Right lobe of liver (tissue), 6 donors: ENCODE measurements at regions not wholly inside any gene's neighbourhood (a gene's known extent, or its start where the extent isn't known, plus 50 kb on each side); places are given as distances from the start of the nearest gene placed in this dataset.

Experiments used
- ATAC-seq, 4 donors: fragments of 200-7000 bp; cut with Tn5 transposase; one replicate each; pipeline ENCODE4 v1.9.1; 2020; ENCODE audit warnings: mild to moderate bottlenecking in 4 of 4, moderate library complexity in 4 of 4
- DNase-seq, 3 donors: peaks; one replicate each; pipeline ENCODE4 v3.0.0-alpha.2; 2020
- H3K27ac ChIP-seq, 3 donors: fragments of 200-600 bp; one replicate each; pipeline ENCODE4 v1.8.0; 2022
- H3K27me3 ChIP-seq, 2 donors: fragments of 200-600 bp; one replicate each; pipeline ENCODE4 v1.8.0; 2022
- H3K36me3 ChIP-seq, 4 donors: fragments of 200-600 bp; sonication (generic) in 1 of 4; one replicate each; pipeline versions ENCODE4 v1.5.1 to v1.8.0; 2017 to 2022; ENCODE audit warnings: control low read depth in 1 of 4
- H3K4me1 ChIP-seq, 4 donors: fragments of 200-600 bp; sonication (generic) in 1 of 4; one replicate each; pipeline versions ENCODE4 v1.5.1 to v1.8.0; 2017 to 2022; ENCODE audit warnings: control low read depth in 1 of 4
- H3K4me3 ChIP-seq, 3 donors: fragments of 200-600 bp; one replicate each; pipeline ENCODE4 v1.8.0; 2022
- H3K9me3 ChIP-seq, 4 donors: fragments of 200-600 bp; sonication (generic) in 1 of 4; one replicate each; pipeline versions ENCODE4 v1.5.1 to v1.8.0; 2017 to 2022; ENCODE audit warnings: control low read depth in 1 of 4
- CTCF ChIP-seq, 4 donors: fragments of 200-600 bp in 3 of 4; fragments of 450-650 bp in 1 of 4; IDR thresholded peaks; one replicate each; pipeline versions ENCODE4 v1.5.1 to v1.8.0; 2016 to 2022; ENCODE audit warnings: antibody characterized with exemption in 4 of 4, mild to moderate bottlenecking in 2 of 4
- POLR2A ChIP-seq: fragments of 450-650 bp; IDR thresholded peaks from one replicate; pipeline ENCODE4 v1.6.1; 2017; ENCODE audit warnings: antibody characterized with exemption, mild to moderate bottlenecking
- WGBS: methylation state at CpG from one replicate; pipeline ENCODE4 v1.1.6; 2018; ENCODE audit warnings: low coverage, low lambda C conversion rate; ENCODE audit not compliant: insufficient coverage; ENCODE audit errors: missing lambda C conversion rate; 5-methylcytosine and 5-hydroxymethylcytosine counted together
- intact Hi-C, 2 donors: fragments of 100-400 bp; cut with DNase I; formaldehyde crosslinking; loops; one replicate each; pipeline versions ENCODE4 v1.11.2 to v1.14.1; 2022
- donor health status: DM: no; HTN: yes; CAD: no.
- donor health status: DM: no; HTN: no; CAD: no.
- donor health status: DM: no; HTN: no; CAD: no.
- donor health status: DM: no; HTN: yes; CAD: no.
- donor health status: DM: no; HTN: yes; CAD: no.

DNA sequence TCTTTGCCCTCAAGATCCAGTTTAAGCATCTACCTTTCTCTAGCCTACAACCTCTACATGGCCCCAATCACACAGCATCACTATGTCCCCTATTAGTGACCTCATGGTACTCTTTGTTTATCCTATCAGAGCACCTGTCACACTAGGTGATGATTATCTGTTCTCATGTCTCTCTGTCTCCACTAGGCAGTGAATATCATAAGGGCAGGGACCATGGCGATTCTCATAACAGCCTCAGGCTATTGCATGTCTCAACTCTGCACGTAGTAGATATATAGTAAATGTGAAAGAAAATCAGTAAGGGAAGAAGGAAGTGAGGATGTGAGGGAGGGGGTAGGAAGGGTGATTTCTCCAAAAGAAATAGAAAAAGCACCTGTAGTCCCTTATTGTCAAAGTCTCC, 311.0 kb downstream of the NSG2 start:
- Histone ChIP-seq H3K27me3 (no peaks in the 10 kb centered on the region), H3K27ac (no peak overlapping the region), H3K9me3 (no peaks in the 10 kb centered on the region), H3K4me1 (no peaks in the 10 kb centered on the region), H3K36me3 (no peaks in the 10 kb centered on the region), H3K4me3 (no peak overlapping the region)
- 67% methylated on average over 2 of the region's 2 CpGs for WGBS
- ATAC-seq (no peak), DNase-seq (no peak)
- intact Hi-C loops = no loop called here
- no peak for TF ChIP-seq CTCF (IDR thresholded peaks at IDR 0.05)

DNA sequence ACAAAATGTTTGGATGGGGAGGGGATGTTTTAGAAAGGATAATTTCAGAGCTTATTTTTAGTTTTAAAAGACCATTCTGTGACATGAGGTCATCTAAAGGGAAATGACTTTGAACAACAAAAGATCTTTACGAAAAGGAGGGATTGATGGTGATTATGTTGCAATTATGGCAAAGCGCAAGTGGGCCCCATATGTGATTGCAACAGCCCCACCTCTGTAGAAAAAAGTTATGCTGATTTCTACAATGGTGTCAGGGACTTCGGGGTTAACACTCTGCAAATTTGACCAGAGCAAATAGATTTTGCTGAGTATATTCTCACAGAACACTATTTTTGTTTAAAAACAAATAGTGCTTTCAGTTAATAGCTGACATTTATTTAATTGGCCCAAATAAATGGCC, 312.8 kb downstream of the NSG2 start:
- Histone ChIP-seq H3K4me1 (no peaks in the 10 kb centered on the region), H3K9me3 (no peaks in the 10 kb centered on the region), H3K27me3 (no peaks in the 10 kb centered on the region), H3K27ac (no peak overlapping the region), H3K4me3 (no peak overlapping the region), H3K36me3 (no peaks in the 10 kb centered on the region)
- intact Hi-C loops = no loop called here
- ATAC-seq (no peak), DNase-seq (no peak)
- TF ChIP-seq POLR2A = no peak
- no peak for TF ChIP-seq CTCF (IDR thresholded peaks at IDR 0.05)
- 33% methylated on average over 3 of the region's 3 CpGs for WGBS

- 51% methylated on average over 4 of the region's 4 CpGs for WGBS
- no peaks in the 10 kb centered on the region for H3K36me3 ChIP-seq
- H3K27me3 ChIP-seq = no peaks in the 10 kb centered on the region
- no peak overlapping the region for H3K4me3 ChIP-seq
- no peaks in the 10 kb centered on the region for H3K4me1 ChIP-seq
- no peak overlapping the region for H3K27ac ChIP-seq
- DNase-seq = no peak
- no peaks in the 10 kb centered on the region for H3K9me3 ChIP-seq
- TF ChIP-seq CTCF (IDR thresholded peaks at IDR 0.05) (no peak), POLR2A (no peak)
- ATAC-seq = no peak
- intact Hi-C loops = no loop called here
Observed at GRCh38 chr5:174359071-174359470, 313.6 kb downstream of the NSG2 start.

GRCh38 chr5:174362514-174362913, 317.0 kb downstream of the NSG2 start:
- H3K27me3 ChIP-seq = no peaks in the 10 kb centered on the region
- no peaks in the 10 kb centered on the region for H3K9me3 ChIP-seq
- ATAC-seq (no peak), DNase-seq (no peak)
- TF ChIP-seq POLR2A (no peak), CTCF (IDR thresholded peaks at IDR 0.05) (no peak)
- no peak overlapping the region for H3K4me3 ChIP-seq
- H3K36me3 ChIP-seq = no peaks in the 10 kb centered on the region
- intact Hi-C loops = no loop called here
- WGBS = 64% methylated on average over 2 of the region's 2 CpGs
- H3K4me1 ChIP-seq = no peaks in the 10 kb centered on the region
- H3K27ac ChIP-seq = no peak overlapping the region

DNA sequence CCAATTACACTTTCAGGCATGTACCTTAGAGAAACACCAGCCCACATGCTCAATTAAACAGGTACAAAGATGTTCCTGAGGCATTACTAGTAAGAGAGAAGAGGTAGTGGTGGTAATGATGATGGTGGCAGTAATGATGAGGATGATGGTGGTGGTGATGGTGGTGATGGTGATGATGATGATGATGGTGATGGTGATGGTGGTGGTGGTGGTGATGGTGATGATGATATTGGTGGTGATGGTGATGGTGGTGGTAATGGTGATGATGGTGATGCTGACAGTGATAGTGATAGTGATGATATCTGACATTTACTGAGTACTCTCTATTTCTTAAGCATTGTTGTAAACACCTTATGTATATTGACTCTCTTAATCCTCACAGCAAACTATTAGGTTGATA, 318.4 kb downstream of the NSG2 start:
- Histone ChIP-seq H3K36me3 (no peaks in the 10 kb centered on the region), H3K27me3 (no peaks in the 10 kb centered on the region), H3K4me1 (no peaks in the 10 kb centered on the region), H3K4me3 (no peak overlapping the region), H3K27ac (no peak overlapping the region), H3K9me3 (no peaks in the 10 kb centered on the region)
- DNase-seq (no peak), ATAC-seq (no peak)
- intact Hi-C loops = no loop called here
- TF ChIP-seq CTCF (IDR thresholded peaks at IDR 0.05) = no peak
- no peak for TF ChIP-seq POLR2A
